SJCRH30 (cell line): ENCODE measurements at regions not wholly inside any gene's neighbourhood (a gene's known extent, or its start where the extent isn't known, plus 50 kb on each side); places are given as distances from the start of the nearest gene placed in this dataset.
"Not testable (repeated sequence)": the region's sequence is repeated elsewhere in the genome, so short reads cannot be mapped to it uniquely, and the experiment has no call there.

ENCODE experiments used
- DNase-seq, 2 experiments: peaks; one replicate each; pipeline ENCODE4 v3.0.0-alpha.2; 2015 to 2020
- H3K27ac ChIP-seq: fragments of 250-450 bp; sonication (Bioruptor Pico); 2 replicates; pipeline ENCODE4 v1.5.1; 2020; ENCODE audit warnings: mild to moderate bottlenecking, moderate library complexity
- H3K27me3 ChIP-seq: fragments of 250-450 bp; sonication (Bioruptor Pico); 2 replicates; pipeline ENCODE4 v1.5.1; 2020; ENCODE audit warnings: mild to moderate bottlenecking, moderate library complexity
- H3K36me3 ChIP-seq: fragments of 250-450 bp; sonication (Bioruptor Pico); 2 replicates; pipeline ENCODE4 v1.5.1; 2020; ENCODE audit warnings: mild to moderate bottlenecking, moderate library complexity
- H3K4me1 ChIP-seq: fragments of 250-450 bp; sonication (Bioruptor Pico); 2 replicates; pipeline ENCODE4 v1.5.1; 2020; ENCODE audit warnings: mild to moderate bottlenecking, moderate library complexity
- H3K4me3 ChIP-seq: fragments of 250-450 bp; sonication (Bioruptor Pico); 2 replicates; pipeline ENCODE4 v1.5.1; 2020; ENCODE audit warnings: mild to moderate bottlenecking, moderate library complexity
- H3K9me3 ChIP-seq: fragments of 250-450 bp; sonication (Bioruptor Pico); replicated peaks from 2 replicates; pipeline ENCODE4 v1.5.1; 2020; ENCODE audit warnings: mild to moderate bottlenecking, moderate library complexity

DNA sequence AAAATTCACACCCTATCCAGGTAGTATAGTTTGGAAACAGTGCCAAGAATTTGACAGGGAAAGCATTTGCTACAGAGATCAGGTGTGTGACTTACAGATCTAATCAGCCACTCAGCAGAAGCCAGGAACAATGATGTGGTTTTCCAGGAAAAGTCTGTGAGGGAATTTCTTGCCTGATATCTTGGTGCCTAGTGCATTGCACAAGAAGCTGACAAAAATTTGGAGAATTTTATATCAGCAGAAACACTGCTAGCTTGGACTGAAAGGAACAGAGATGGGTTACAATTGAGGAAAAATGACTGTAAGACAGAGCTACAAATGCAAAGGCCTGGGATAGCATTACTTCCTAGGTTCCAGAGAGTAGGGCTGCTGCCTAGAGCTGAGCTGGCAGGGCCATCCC, 658.1 kb upstream of the CHD1 start:
- Histone ChIP-seq H3K4me3 (no peak overlapping the region), H3K27ac (no peak overlapping the region), H3K27me3 (no peaks in the 10 kb centered on the region), H3K9me3 (no peaks in the 10 kb centered on the region), H3K36me3 (no peaks in the 10 kb centered on the region), H3K4me1 (no peaks in the 10 kb centered on the region)
- no peak for DNase-seq

GRCh38 chr5:99581204-99581603, 652.4 kb upstream of the CHD1 start:
- not testable (repeated sequence) for H3K36me3 ChIP-seq, H3K4me1 ChIP-seq, H3K9me3 ChIP-seq, H3K4me3 ChIP-seq, H3K27ac ChIP-seq, DNase-seq, H3K27me3 ChIP-seq

- not testable (repeated sequence) for H3K9me3 ChIP-seq, H3K27ac ChIP-seq, H3K4me1 ChIP-seq, H3K36me3 ChIP-seq, H3K27me3 ChIP-seq, H3K4me3 ChIP-seq, DNase-seq
These were observed 634.3 kb upstream of the CHD1 start for GRCh38 chr5:99562937-99563627.

- Histone ChIP-seq H3K9me3 (0 out of 2 replicates have a peak, but pooled peaks cover 2% of the 10 kb centered on the region), H3K4me3 (no peak overlapping the region), H3K4me1 (no peaks in the 10 kb centered on the region), H3K27me3 (no peaks in the 10 kb centered on the region), H3K36me3 (no peaks in the 10 kb centered on the region), H3K27ac (no peak overlapping the region)
- no peak for DNase-seq
These were observed 624.5 kb upstream of the CHD1 start for GRCh38 chr5:99553211-99553810.

GRCh38 chr5:99544356-99544755, 615.5 kb upstream of the CHD1 start:
- no peaks in the 10 kb centered on the region for H3K9me3 ChIP-seq

DNA sequence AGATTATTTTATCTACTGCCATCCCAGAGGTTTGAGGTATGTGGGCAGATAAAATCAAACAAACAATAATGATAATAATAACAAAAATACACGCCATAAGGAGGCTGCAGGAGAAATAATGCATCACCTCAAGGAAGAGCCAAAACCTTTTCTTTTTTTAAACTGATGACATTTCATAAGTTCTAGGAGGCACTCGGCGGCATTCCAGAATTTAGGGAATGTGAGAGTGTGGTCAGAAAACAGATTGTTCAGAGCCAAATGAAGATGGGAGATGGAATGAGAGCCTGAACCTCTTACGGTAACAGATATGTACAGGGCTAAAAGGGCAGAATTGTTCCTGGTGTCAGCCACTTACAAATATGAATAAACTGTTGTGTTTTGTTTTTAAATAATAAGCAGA, 615.0 kb upstream of the CHD1 start:
- peak overlapping the region; percentile 46 for H3K27ac ChIP-seq
- peak; percentile 65 to 72 for DNase-seq

More at GRCh38 chr5:99544356-99544755, 615.5 kb upstream of the CHD1 start:
- no peaks in the 10 kb centered on the region for H3K36me3 ChIP-seq
- no peaks in the 10 kb centered on the region for H3K27me3 ChIP-seq
- H3K27ac ChIP-seq: peak overlapping the region; percentile 46
- H3K4me1 ChIP-seq: peaks cover 13% of the 10 kb centered on the region
- H3K4me3 ChIP-seq: no peak overlapping the region
- DNase-seq: peak in 1 of 2 experiments; percentile 21

GRCh38 chr5:99534241-99534640, 605.4 kb upstream of the CHD1 start:
- H3K4me3 ChIP-seq, DNase-seq, H3K27me3 ChIP-seq, H3K36me3 ChIP-seq, H3K27ac ChIP-seq, H3K4me1 ChIP-seq, H3K9me3 ChIP-seq: not testable (repeated sequence)

More for the DNA sequence above, 615.0 kb upstream of the CHD1 start:
- no peaks in the 10 kb centered on the region for H3K9me3 ChIP-seq
- peaks cover 13% of the 10 kb centered on the region for H3K4me1 ChIP-seq
- no peak overlapping the region for H3K4me3 ChIP-seq
- H3K27me3 ChIP-seq: no peaks in the 10 kb centered on the region
- no peaks in the 10 kb centered on the region for H3K36me3 ChIP-seq

DNA sequence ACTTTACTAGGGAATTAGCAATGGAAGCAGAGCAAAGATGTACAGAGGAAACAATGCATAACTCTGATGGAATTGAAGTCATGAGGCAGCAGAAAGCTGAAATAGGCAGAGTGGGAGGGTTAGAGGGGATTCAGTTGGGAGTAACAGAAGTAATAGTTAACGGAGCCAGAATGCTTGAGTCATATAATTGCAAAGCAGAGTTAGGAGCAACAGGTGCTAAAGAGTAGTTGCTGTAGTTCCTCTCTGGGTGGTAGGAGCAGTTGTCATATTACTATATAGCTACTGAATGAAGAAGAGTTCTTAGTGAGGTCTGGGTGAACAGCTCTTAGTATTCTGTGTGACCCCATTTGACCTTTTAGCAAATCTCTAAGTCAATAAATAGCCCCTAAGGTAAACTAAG, 592.9 kb upstream of the CHD1 start:
- H3K27ac ChIP-seq, H3K27me3 ChIP-seq, H3K9me3 ChIP-seq, H3K4me3 ChIP-seq, H3K4me1 ChIP-seq, H3K36me3 ChIP-seq: not testable (repeated sequence)
- peak; percentile 13 to 59 for DNase-seq

- peak overlapping the region; percentile 96 for H3K27ac ChIP-seq
- H3K4me1 ChIP-seq, H3K27me3 ChIP-seq, H3K9me3 ChIP-seq, H3K36me3 ChIP-seq: not testable (repeated sequence)
- H3K4me3 ChIP-seq: peak overlapping the region; percentile 3; the same call in 1 of the 2 replicates
- DNase-seq: peak; percentile 83 to 94
These were observed 587.2 kb upstream of the CHD1 start for GRCh38 chr5:99515864-99516490.

GRCh38 chr5:99510237-99510866, 581.5 kb upstream of the CHD1 start:
- H3K27me3 ChIP-seq, H3K27ac ChIP-seq, DNase-seq, H3K4me3 ChIP-seq, H3K36me3 ChIP-seq, H3K9me3 ChIP-seq, H3K4me1 ChIP-seq: not testable (repeated sequence)

DNA sequence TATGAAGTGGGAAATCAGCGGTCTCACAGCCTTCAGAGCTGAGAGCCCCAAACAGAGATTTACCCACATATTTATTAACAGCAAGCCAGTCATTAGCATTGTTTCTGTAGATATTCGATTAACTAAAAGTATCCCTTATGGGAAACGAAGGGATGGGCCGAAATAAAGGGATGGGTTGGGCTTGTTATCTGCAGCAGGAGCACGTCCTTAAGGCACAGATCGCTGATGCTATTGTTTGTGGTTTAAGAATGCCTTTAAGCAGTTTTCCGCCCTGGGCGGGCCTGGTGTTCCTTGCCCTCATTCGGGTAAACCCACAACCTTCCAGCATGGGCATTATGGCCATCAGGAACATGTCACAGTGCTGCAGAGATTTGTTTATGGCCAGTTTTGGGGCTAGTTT, 580.3 kb upstream of the CHD1 start:
- H3K27ac ChIP-seq, H3K9me3 ChIP-seq, H3K36me3 ChIP-seq, DNase-seq, H3K27me3 ChIP-seq, H3K4me1 ChIP-seq, H3K4me3 ChIP-seq: not testable (repeated sequence)

DNA sequence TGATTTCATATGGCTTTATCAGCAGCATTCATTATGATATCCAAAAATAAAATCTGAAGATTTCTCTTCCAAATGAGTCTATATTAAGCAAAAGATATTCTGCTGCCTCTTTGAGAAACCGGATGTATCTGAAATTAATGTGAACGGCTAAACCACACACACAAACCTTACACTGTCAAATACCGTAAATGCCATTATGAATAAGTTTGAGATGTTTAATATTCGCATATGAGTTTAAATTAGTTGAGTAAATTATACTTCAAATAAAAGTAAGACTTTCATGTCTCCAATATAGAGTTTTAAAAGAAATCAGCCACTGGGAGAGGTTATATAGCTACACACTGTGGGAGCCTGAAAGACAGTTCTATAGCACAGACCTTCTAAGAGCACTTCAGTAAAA, 566.6 kb upstream of the CHD1 start:
- not testable (repeated sequence) for H3K27me3 ChIP-seq, H3K9me3 ChIP-seq, H3K4me1 ChIP-seq, H3K4me3 ChIP-seq, DNase-seq, H3K27ac ChIP-seq, H3K36me3 ChIP-seq

DNA sequence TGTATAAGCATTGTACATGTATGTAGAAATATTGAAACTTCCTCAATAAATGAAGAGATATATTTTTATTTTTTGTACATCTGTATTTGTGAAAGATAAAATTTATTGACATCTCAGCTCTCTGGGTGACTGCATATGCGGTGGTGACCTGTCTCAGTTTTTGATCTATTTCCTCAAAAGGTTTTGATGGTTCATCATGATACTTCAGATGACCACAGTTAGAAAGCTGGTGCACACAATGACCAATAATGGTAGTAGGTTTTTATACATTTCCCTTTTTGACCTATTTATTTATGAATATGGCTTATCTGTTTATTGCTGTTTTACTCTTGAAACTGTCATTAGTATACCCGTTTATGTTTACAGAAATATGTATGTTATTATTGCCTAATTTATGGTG, 549.6 kb upstream of the CHD1 start:
- H3K27me3 ChIP-seq, H3K27ac ChIP-seq, H3K9me3 ChIP-seq, H3K4me1 ChIP-seq, H3K4me3 ChIP-seq, DNase-seq, H3K36me3 ChIP-seq: not testable (repeated sequence)

DNA sequence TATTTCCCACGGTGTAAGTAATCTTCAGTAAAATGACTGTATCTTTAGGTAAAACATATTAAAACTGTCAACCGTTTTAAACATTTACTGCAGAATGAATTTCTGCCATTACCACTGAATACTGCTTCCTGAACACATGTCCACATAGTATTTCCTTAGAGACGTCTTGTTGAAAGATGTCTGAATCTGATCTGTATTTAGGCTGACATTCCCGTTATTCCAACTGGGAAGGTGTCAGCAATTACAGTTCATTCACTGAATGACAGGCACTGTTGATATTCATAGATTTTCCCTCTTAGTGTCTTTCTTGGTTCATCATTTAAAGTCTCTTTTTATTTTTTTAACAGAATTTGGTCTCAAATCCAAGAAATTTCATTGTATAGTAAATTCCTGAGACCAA, 544.5 kb upstream of the CHD1 start:
- not testable (repeated sequence) for H3K27ac ChIP-seq

DNA sequence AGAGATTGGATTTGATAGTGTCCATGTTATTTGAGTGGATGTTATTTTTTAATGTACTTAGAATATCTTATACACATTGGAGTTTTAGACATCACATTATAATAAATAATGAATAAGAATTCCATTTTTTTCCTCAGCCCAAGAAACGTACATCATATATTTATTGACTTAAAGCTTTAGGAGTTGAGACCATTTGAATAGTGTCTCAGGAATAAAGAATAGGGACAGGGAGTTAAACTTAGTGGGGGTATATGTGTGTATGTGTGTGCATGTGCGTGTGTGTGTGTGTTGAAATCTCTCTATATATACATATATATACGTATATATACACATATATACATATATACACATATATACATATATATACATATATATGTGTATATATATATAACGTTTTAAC, 542.9 kb upstream of the CHD1 start:
- H3K4me1 ChIP-seq, H3K36me3 ChIP-seq, H3K27ac ChIP-seq, H3K27me3 ChIP-seq, H3K4me3 ChIP-seq, H3K9me3 ChIP-seq, DNase-seq: not testable (repeated sequence)

More for the DNA sequence above, 544.5 kb upstream of the CHD1 start:
- H3K4me3 ChIP-seq, H3K36me3 ChIP-seq, H3K27me3 ChIP-seq, H3K9me3 ChIP-seq, DNase-seq, H3K4me1 ChIP-seq: not testable (repeated sequence)
